ENCODE measurements at regions not wholly inside any gene's neighbourhood (a gene's known extent, or its start where the extent isn't known, plus 50 kb on each side); places are given as distances from the start of the nearest gene placed in this dataset.
A peak's percentile ranks its signal among the peaks of the same experiment; 100 is the strongest.
"Not testable (repeated sequence)": the region's sequence is repeated elsewhere in the genome, so short reads cannot be mapped to it uniquely, and the experiment has no call there.

GRCh38 chrX:126641076-126641475 lies 88.5 kb upstream of the DCAF12L1 start:
- FAIRE-seq; DNase-seq (ENCODE audit: low spot score): not testable (repeated sequence)

- FAIRE-seq (peak; percentile 92), DNase-seq (ENCODE audit: low spot score) (peak; percentile 81)
These were observed 102.4 kb upstream of the DCAF12L1 start for GRCh38 chrX:126655061-126655460.

GRCh38 chrX:126658447-126658846 lies 105.8 kb upstream of the DCAF12L1 start:
- FAIRE-seq: peak; percentile 93

GRCh38 chrX:126670258-126670657 lies 117.6 kb upstream of the DCAF12L1 start:
- DNase-seq (ENCODE audit: low spot score): no peak
- no peak for FAIRE-seq

More at GRCh38 chrX:126658447-126658846, 105.8 kb upstream of the DCAF12L1 start:
- DNase-seq (ENCODE audit: low spot score): peak; percentile 50

GRCh38 chrX:126673366-126673765 lies 120.8 kb upstream of the DCAF12L1 start:
- not testable (repeated sequence) for FAIRE-seq; DNase-seq (ENCODE audit: low spot score)

GRCh38 chrX:126673816-126674491 lies 121.3 kb upstream of the DCAF12L1 start:
- DNase-seq (ENCODE audit: low spot score); FAIRE-seq: not testable (repeated sequence)

- no peak for FAIRE-seq
These were observed 124.1 kb upstream of the PRR32 start for GRCh38 chrX:126695375-126695896.

GRCh38 chrX:126697091-126697490 lies 122.4 kb upstream of the PRR32 start:
- FAIRE-seq (no peak), DNase-seq (ENCODE audit: low spot score) (no peak)

More at GRCh38 chrX:126695375-126695896, 124.1 kb upstream of the PRR32 start:
- no peak for DNase-seq (ENCODE audit: low spot score)

- FAIRE-seq (peak; percentile 75), DNase-seq (ENCODE audit: low spot score) (peak; percentile 66)
These were observed 118.1 kb upstream of the PRR32 start for GRCh38 chrX:126701380-126701779.

GRCh38 chrX:126718440-126718839 lies 101.1 kb upstream of the PRR32 start:
- peak; percentile 55 for FAIRE-seq
- peak; percentile 5 for DNase-seq (ENCODE audit: low spot score)

- no peak for FAIRE-seq
- no peak for DNase-seq (ENCODE audit: low spot score)
These were observed 100.3 kb upstream of the PRR32 start for GRCh38 chrX:126719208-126719607.

GRCh38 chrX:126723881-126724280 lies 95.6 kb upstream of the PRR32 start:
- DNase-seq (ENCODE audit: low spot score): no peak
- FAIRE-seq: no peak

GRCh38 chrX:126733874-126734273 lies 85.7 kb upstream of the PRR32 start:
- DNase-seq (ENCODE audit: low spot score): no peak
- no peak for FAIRE-seq
